Sigmoid colon (tissue), 4 donors: ENCODE measurements at regions not wholly inside any gene's neighbourhood (a gene's known extent, or its start where the extent isn't known, plus 50 kb on each side); places are given as distances from the start of the nearest gene placed in this dataset.

Experiments
- EP300 ChIP-seq, 4 donors: sonication (generic); formaldehyde crosslinking; IDR thresholded peaks; one replicate each; pipeline ENCODE4 v1.6.1; 2017; ENCODE audit warnings: antibody characterized with exemption in 4 of 4
- POLR2AphosphoS5 ChIP-seq, 4 donors: sonication (generic); formaldehyde crosslinking; IDR thresholded peaks; one replicate each; pipeline ENCODE4 v1.6.1; 2017; ENCODE audit warnings: antibody characterized with exemption in 4 of 4
- TF ChIP-seq, protein P1 (sequence below), 4 experiments: fragments of 450-650 bp in 3 of 4; fragments of 200-600 bp in 1 of 4; IDR thresholded peaks; one replicate each; pipeline ENCODE4 v1.5.1; 2016 to 2019; ENCODE audit warnings: antibody characterized with exemption in 4 of 4, mild to moderate bottlenecking in 3 of 4, moderate library complexity in 2 of 4

DNA sequence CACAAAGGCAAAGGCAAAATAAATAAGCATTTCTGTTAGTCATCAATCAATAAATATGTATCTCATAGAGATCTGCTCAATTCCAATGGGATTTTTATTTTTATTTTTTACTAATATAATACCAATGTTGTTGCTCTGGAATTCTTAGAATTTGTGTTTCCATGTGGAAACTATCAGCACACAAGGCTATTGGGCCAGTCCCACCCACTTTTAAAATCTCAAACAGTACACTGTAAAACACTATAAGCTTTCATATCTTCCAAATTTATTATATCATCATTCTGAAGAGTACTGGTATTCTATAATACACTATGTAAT, 563.8 kb upstream of the MARCKS start:
- TF ChIP-seq, protein P1, sequence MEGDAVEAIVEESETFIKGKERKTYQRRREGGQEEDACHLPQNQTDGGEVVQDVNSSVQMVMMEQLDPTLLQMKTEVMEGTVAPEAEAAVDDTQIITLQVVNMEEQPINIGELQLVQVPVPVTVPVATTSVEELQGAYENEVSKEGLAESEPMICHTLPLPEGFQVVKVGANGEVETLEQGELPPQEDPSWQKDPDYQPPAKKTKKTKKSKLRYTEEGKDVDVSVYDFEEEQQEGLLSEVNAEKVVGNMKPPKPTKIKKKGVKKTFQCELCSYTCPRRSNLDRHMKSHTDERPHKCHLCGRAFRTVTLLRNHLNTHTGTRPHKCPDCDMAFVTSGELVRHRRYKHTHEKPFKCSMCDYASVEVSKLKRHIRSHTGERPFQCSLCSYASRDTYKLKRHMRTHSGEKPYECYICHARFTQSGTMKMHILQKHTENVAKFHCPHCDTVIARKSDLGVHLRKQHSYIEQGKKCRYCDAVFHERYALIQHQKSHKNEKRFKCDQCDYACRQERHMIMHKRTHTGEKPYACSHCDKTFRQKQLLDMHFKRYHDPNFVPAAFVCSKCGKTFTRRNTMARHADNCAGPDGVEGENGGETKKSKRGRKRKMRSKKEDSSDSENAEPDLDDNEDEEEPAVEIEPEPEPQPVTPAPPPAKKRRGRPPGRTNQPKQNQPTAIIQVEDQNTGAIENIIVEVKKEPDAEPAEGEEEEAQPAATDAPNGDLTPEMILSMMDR (IDR thresholded peaks at IDR 0.05): no peak
- TF ChIP-seq POLR2AphosphoS5 (IDR thresholded peaks at IDR 0.05) (no peak), EP300 (IDR thresholded peaks at IDR 0.05) (no peak)
